GM18502 (cell line): ENCODE measurements at regions not wholly inside any gene's neighbourhood (a gene's known extent, or its start where the extent isn't known, plus 50 kb on each side); places are given as distances from the start of the nearest gene placed in this dataset.
"Not testable (repeated sequence)": the region's sequence is repeated elsewhere in the genome, so short reads cannot be mapped to it uniquely, and the experiment has no call there.

ENCODE experiments used
- ATAC-seq: cut with Tn5 transposase; IDR thresholded peaks from one replicate; pipeline ENCODE4 v1.9.1; 2021; ENCODE audit warnings: mild to moderate bottlenecking; ENCODE audit not compliant: unreplicated experiment, poor library complexity

DNA sequence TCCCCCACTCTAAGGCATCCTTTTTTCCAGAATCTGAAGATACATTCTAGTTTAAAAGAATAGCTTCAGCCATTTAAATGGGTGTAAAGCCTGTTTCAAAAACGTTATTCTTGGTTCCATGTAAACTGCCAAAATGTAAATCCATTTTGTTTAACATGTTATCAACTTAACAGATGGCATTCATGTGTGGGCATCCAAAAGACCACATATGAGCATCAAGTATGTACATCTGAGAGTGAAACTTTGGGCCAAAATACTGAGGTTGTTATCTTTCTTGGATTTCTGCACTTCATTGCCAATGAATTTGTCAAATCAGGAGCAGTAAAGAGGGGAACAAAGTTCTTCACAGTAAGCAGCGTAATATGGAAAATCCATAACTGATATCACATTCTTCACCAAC lies 395.4 kb downstream of the ZNF804A start:
- ATAC-seq, result no peak

DNA sequence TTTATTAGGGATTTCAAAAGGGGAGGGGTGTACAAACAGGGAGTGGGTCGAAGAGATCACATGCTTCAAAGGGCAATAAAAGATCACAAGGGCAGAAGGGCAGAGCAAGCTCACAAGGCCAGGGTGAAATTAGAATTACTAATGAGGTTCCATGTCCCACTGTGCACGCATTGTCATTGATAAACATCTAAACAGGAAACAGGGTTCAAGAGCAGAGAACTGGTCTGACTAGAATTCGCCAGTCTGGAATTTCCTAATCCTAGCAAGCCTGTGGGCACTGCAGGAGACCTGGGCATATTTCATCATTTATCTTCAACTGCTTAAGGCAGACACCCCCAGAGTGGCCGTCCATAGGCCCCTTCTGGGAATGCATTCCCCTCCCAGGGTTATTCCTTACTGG lies 408.2 kb downstream of the ZNF804A start:
- no peak for ATAC-seq

DNA sequence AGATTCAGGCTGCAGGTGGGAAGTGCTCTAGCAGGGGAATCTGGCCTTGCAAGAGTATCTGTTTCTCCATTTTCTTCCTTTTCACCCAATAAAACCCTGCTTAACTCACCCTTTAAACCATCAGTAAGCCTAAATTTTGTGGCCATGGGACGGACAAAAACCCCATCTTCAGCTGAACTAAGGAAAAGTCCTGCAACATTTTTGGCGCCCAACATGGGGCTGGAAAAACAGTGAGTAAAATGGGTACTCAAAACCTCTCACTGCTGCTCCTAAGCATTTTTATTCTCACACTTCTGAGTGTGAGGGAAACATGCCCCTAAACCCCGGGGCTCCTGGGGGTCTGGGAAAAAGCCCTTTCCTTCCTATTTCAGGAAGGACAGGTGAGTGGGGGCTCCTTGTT lies 414.3 kb downstream of the ZNF804A start:
- ATAC-seq, result no peak

DNA sequence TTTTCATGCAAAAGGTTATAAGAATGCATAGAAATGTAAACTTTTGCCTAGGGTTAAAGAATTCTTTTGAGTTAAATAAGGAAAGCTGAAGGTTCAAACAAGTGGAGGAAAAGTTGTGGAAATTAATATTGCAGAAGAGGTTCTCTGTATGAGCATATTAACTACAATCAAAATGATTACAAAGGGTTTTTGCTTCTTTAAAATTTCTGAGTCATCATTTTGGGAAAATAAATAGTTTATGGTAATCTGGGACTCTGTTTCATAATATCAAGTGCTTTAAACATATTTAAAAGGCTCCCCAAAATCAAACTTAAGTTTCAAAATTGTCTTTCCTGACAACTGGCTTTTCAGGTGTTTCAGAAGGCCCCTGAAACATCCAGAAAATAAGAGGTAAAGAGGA lies 415.7 kb downstream of the ZNF804A start:
- ATAC-seq, result no peak

DNA sequence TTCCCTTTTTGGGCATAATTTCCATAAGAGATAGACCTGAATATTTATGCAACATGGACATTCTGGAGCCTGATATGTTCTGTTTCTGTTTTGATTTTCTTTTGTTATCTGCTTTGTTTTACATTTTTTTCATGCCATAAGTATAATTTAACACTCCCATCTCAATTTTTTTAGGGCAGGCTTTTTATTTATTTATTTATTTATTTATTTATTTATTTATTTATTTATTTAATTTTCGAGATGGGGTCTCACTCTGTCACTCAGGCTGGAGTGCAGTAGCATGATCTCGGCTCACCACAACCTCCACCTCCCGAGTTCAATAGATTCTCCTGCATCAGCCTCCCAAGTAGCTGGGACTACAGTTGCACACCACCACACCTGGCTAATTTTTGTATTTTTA lies 427.6 kb downstream of the ZNF804A start:
- not testable (repeated sequence) for ATAC-seq

DNA sequence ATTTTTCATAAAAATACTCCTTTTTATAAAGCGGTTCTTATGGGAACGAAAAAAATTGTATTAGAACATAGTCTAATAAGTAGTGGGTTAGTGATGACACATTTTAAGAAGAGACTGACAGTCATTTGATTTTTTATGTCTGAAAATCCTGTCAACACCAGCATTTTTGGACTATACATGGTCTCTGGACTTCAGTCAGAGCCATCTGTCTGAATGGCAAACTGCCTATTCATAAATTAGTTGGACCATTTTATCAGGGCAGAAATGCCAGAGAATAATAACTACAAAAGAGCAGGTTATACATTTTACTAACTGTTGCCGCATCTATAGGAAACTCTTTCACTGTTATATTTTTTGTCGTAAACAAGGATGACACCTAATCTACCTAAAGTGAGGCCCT lies 437.6 kb downstream of the ZNF804A start:
- ATAC-seq, result no peak

DNA sequence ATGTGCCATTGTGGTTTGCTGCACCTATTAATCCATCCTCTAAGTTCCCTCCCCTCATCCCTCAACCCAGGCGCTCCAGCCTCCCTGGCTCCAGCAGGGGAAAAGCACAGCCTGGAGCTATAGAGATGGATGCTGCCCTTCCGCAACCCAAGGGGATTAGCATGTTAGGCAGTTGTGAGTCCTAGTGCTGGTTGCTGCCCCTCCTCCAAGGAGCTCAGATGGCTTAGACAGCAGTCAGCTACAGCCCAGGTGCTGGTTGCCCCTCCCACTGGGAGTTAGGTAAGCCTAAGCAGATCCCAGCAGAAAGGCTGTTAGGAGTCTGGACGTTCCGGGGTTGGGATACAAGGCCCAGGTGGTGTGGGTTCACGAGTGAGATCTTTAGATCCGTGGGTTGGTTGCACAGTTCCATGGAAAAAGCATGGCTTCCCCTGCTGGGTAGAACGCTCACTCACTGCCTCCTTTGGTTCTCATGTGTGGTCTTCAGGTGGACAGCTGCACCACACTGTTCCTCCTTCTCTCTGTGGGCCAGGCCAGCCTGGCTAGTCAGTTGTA lies 446.1 kb downstream of the ZNF804A start:
- ATAC-seq, result no peak

DNA sequence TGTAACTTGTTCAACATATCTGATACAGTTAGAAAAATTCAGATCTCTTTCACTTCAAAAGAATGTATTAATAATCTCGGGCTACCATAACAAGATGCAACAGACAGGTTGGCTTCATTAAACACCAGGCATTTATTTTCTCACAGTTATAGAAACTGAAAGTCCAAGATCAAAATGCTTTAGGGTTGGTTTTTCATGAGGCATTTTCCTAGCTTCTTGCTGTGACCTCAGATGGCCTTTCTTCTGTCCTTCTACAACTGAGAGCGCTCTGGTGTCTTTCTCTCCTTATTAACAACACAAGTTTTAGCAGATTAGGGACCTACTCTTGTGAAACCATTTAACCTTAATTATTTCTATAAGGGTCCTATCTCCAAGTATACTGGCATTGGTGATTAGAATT lies 452.5 kb downstream of the ZNF804A start:
- ATAC-seq, result no peak

DNA sequence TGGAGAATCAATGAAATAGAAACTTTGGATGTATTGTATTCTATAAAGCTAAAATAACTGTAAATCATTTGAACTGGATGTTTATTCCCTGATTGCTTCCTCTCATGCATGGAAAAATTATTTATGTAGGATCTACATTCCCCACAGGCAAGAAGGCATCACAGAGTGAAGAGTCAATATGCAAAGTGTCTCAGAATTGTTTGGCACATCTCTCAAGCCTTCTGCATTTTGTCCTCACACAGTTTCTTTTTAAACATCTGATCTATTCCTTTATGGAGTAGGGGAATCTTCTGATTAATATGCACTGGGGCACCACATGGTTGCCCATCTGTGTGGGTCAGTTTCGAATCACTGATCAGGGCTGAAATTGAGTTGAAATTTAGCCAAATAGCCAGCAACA lies 465.4 kb downstream of the ZNF804A start:
- ATAC-seq, result no peak

DNA sequence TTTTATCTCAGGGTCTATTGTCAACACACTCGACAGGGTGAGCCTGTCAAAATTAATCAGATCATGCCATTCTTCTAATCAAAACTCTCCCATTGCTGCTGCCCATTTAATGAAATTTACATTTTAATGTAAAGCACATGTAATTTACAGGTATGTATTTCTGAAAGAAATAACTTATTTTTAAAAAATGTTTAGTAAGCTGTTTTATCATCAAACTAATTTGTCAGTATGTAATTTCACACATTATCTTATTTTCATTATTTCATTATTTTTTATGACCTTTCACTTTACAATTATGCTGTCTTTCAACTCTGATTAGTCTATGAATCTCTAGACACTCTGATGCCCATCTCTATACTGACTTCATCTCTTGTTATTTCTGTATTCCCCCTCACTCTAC lies 467.8 kb downstream of the ZNF804A start:
- ATAC-seq, result no peak

DNA sequence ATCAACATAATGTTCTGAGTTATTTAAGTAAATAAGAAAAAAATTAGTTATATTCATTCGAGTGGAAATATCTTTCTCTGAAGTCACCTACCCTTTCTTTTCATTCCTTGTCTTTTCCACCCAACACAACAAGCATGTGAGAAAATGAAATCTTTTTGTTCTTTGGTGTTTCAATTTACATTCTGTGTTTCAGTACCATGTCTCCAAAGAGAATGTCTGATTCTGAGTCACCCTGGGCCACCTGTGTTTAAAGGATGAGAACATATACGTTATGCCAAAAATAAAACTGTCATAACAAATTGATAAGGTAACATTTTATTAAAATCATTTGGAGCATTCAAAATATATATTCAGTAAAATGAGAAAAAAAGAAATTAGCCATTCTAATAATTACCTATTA lies 470.8 kb downstream of the ZNF804A start:
- ATAC-seq, result no peak

DNA sequence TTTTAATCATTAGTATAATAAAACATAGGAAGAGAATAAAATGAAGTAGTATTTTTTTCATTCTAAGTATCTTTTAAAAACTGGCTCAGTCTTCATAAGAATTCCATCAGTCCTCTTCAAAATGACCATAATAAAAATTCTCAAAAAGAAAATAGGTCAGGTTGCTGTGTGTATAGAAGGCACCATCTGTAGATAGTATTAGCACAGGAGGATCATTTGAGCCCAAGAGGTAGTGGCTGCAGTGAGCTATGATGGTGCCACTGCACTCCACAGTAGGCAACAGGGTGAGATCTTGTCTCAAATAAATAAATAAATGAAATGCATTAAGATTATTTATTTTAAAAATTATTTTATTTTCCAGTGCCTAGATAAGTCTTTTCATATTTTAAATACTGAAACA lies 475.8 kb downstream of the ZNF804A start:
- no peak for ATAC-seq

DNA sequence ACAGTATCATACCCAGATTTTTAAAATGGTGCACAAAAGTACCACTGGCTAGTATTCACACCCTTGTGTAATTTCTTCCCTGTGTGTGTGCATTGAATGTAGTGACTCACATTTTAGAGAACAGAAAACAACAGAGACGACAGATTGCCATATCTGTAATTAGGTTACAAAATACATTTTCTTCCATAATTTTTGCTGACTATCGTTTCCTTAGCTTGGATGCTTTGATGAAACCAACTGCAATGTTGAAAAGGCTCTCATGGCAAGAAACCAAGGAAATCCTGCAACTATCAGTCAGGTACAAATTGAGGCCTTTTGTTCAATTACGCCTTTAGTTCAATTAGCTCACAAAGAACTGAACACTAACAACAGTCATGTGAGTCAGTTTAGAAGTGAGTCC lies 484.4 kb downstream of the ZNF804A start:
- ATAC-seq, result no peak

DNA sequence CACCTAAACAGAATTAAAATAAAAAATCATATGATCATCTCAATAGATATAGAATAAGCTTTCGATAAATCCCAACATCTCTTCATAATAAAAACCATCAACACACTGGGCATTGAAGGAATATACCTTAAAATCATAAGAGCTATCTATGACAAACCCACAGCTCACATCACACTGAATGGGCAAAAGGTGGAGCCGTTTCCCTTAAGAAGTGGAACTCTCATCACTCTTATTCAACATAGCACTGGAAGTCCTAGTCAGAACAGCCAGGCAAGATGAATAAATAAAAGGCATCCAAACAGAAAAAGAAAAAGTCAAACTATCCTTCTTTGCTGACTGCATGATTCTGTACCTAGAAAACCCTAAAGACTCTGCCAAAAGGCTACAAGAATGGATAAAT lies 510.3 kb downstream of the ZNF804A start:
- ATAC-seq, result no peak

DNA sequence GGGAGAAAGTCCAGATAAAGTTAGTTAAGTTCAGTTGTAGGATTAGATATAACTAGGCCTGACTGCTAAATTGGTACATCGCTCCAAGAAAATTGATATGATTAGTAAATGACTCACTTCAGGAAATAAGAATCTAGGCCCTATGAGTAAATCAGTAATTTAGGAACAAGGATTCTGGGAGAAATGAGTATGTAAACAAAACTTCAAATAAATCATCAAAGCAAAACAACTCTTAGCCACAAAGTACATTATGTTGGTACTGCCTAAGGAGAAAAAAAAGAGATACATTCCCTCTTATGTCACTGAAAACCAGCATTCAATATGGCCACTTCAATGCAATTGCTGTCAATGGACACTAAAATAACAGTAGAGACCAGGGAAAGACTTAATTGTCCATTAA lies 529.1 kb downstream of the ZNF804A start:
- ATAC-seq, result no peak

DNA sequence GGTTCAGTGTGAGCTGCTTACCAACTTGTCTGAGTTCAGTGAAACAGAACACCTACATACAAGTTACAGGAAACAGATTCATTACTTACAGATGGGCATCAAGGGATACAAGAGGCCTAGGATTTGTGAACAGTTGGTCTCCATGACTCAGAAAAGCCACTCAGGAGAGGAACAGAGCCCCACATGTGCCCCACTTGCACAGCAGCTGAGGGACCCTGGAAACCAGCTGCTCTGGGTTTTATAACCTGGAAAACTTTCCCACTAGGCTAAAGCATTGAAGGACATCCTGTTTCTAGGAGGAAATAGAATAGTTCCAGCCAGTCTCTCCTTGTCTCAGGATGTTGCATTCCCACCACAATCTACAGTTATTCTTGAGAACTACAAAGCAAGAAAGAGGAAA lies 530.0 kb downstream of the ZNF804A start:
- no peak for ATAC-seq

DNA sequence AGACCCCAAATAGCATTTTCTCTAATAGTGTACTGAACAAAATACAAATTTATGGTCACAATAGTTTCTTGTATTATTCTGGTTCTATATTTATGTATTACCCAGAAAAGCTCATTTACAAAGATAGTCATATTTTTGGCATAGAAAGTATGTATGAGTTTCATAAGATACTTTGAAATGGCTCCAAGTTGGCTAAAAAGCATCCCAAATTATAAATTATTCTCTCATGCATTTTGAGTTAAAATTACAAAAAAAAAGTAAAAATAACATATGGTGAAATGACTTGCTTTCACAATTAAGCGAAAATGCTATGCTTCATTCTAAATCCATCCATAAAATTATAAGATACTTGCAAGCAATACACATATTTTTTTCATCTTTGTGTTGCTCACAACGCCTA lies 530.7 kb downstream of the ZNF804A start:
- ATAC-seq, result no peak

DNA sequence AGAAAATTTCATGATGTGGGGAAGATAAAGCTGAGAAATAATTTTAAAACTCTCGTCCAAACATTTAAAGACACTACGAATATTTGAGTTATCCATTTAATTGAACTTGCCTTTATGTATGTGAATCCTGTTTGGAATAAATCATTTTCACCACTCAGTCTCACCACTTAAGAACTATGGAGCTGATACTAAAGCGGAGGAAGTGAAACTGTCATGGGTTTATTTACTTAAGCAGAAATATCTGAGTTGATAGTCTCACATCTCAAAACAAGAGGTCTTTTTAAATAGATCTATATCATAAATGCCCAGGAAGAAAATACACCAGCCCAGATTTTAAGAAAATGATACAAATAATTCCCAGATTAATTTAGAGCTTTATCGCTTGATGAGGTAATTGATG lies 532.4 kb downstream of the ZNF804A start:
- ATAC-seq, result no peak

DNA sequence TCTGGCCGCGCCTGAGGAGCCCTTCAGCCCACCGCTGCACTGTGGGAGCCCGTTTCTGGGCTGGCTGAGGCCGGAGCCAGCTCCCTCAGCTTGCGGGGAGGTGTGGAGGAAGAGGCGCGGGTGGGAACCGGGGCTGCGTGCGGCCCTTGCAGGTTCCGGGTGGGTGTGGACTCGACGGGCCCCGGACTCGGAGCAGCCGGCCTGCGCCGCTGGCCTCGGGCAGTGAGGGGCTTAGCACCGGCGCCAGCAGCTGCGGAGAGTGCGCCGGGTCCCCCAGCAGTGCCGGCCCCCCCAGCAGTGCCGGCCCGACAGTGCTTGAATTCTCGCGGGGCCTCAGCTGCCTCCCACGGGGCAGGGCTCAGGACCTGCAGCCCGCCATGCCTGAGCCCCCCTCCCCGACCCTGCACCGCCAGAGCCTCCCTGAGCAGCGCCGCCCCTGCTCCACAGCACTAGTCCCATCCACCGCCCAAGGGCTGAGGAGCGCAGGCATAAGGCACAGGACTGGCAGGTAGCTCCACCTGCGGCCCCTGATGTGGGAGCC lies 534.2 kb downstream of the ZNF804A start:
- ATAC-seq, result no peak

DNA sequence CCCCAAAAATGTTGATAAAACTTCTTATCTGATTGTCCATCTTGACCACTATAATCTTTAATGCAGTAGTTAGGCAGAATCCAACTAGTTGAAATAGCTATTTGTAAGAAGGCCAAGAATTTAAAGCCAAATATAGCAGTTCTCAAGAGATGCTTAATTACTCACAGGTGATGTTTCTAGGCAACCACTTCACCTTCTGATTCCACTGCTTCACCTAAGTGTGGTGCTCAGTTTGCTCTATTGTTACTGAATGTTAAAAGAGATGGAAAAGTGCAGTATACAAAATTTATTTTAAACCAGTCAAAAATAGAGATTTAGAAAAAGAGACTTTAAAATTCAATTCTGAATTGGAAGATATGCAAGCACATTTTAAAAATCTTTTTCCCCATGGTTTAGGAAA lies 539.4 kb downstream of the ZNF804A start:
- no peak for ATAC-seq

DNA sequence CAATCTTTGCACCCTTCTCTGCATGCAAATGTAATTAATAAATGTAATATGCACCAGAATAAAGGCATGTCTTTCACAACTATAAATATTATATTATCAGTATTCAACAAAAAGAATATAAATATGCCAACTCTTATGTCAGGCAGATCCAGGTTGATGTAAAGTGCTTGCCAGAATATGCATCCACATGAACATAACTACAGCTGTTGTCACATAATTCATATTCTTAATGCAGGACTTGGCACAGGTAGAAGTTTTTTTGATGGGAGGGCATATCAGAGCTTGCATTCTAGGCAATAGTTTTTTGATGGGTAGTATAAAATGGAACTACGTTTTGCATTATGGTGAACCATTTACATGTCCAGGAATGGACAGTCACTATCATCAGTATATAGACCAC lies 544.3 kb downstream of the ZNF804A start:
- ATAC-seq, result no peak

DNA sequence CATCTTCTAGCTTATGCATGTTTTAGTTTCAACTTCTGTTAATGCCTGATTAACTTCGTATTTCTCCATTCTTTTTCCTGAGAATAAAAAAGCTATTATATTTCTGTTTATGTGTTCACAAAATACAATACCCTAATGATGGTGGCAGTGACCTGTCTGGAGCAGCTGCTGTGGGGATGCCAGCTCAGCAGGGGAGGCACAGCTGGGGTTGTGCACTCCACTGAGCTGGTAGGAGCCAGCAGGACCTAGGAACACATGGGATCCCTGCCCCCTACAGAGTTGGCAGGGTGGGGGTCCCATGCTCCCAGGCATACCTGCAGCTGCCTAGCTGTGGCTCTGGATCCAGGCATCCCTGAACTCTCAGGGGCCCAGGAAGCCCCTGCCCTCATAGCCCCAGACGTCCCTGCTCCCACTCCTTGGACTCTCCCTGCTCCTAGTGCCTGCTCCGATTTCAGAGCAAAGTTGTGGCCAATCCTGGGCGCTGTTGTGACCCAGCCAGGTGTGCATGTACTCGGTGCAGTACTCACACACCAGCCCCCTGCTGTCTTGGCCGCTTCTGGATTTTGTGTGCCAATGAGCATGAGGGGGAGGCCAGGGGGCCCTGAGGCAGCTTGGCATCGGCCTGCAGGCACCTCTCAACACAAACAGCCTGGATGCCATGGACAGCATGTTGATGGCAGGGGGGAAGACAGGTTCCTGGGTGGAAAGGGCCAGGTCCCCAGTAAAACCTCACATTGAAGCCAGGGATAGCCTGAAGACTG lies 546.0 kb downstream of the ZNF804A start:
- ATAC-seq, result no peak
